Gastrocnemius medialis (tissue), 4 donors: ENCODE measurements at regions not wholly inside any gene's neighbourhood (a gene's known extent, or its start where the extent isn't known, plus 50 kb on each side); places are given as distances from the start of the nearest gene placed in this dataset.
"Not testable (repeated sequence)": the region's sequence is repeated elsewhere in the genome, so short reads cannot be mapped to it uniquely, and the experiment has no call there.

Source experiments
- ATAC-seq, 2 donors: fragments of 150-250 bp; one replicate each; pipeline ENCODE4 v1.9.1; 2016
- DNase-seq, 2 donors: peaks; one replicate each; pipeline ENCODE4 v3.0.0-alpha.2; 2019
- H3K27ac ChIP-seq, 4 donors: fragments of 200-600 bp; sonication (generic); 1 replicate in 1 of 4; 2 replicates in 3 of 4; pipeline ENCODE4 v1.5.1; 2016 to 2018; ENCODE audit warnings: mild to moderate bottlenecking in 2 of 4, moderate library complexity in 1 of 4
- H3K27me3 ChIP-seq, 3 donors: fragments of 200-600 bp; sonication (generic) in 2 of 3; 1 replicate in 1 of 3; 2 replicates in 2 of 3; pipeline versions ENCODE4 v1.5.1 to v1.6.0; 2016 to 2019; ENCODE audit warnings: mild to moderate bottlenecking in 1 of 3, moderate library complexity in 1 of 3
- H3K36me3 ChIP-seq, 2 donors: fragments of 200-600 bp; sonication (generic) in 1 of 2; one replicate each; pipeline ENCODE4 v1.5.1; 2017 to 2018
- H3K4me1 ChIP-seq, 2 donors: fragments of 200-600 bp; sonication (generic) in 1 of 2; one replicate each; pipeline ENCODE4 v1.5.1; 2016 to 2017; ENCODE audit warnings: mild to moderate bottlenecking in 2 of 2
- H3K4me3 ChIP-seq, 4 donors: fragments of 200-600 bp; sonication (generic) in 3 of 4; 1 replicate in 1 of 4; 2 replicates in 3 of 4; pipeline ENCODE4 v1.5.1; 2016 to 2019; ENCODE audit warnings: mild to moderate bottlenecking in 2 of 4
- H3K9me3 ChIP-seq, 3 donors: fragments of 200-600 bp; sonication (generic) in 2 of 3; 1 replicate in 1 of 3; 2 replicates in 2 of 3; pipeline ENCODE4 v1.5.1; 2016 to 2019
- CTCF ChIP-seq, 5 experiments: fragments of 450-650 bp in 3 of 5; fragments of 200-600 bp in 2 of 5; sonication (generic) in 2 of 5; IDR thresholded peaks in 4 of 5; conservative IDR thresholded peaks in 1 of 5; 1 replicate in 4 of 5; 2 replicates in 1 of 5; pipeline ENCODE4 v1.5.1; 2016 to 2019; ENCODE audit warnings: antibody characterized with exemption in 5 of 5, mild to moderate bottlenecking in 3 of 5, moderate library complexity in 3 of 5
- POLR2A ChIP-seq, 2 donors: fragments of 450-650 bp; IDR thresholded peaks; one replicate each; pipeline ENCODE4 v1.6.1; 2017; ENCODE audit warnings: antibody characterized with exemption in 2 of 2, mild to moderate bottlenecking in 2 of 2, moderate library complexity in 2 of 2
- in situ Hi-C, 4 donors: fragments of 200-750 bp; cut with MboI; loops; one replicate each; pipeline versions ENCODE4 v1.15.0 to v1.8.0; 2017; ENCODE audit warnings: low sequenced_read_pairs in 4 of 4
- intact Hi-C: fragments of 100-400 bp; cut with DNase I; formaldehyde crosslinking; loops from one replicate; pipeline ENCODE4 v1.15.1; 2023; ENCODE audit warnings: low total_unique reads

GRCh38 chr1:234911787-234912186 is 216.8 kb downstream of the TOMM20 start:
- ATAC-seq (no peak), DNase-seq (no peak)
- Histone ChIP-seq H3K36me3 (no peaks in the 10 kb centered on the region), H3K4me1 (peaks cover 36 to 43% of the 10 kb centered on the region in 2 donors), H3K4me3 (no peak overlapping the region), H3K9me3 (no peaks in the 10 kb centered on the region), H3K27ac (peak overlapping the region; percentile 53 to 94 (median 91)), H3K27me3 (no peaks in the 10 kb centered on the region)
- intact Hi-C loops: loop anchor here (5.0 to 10.0 kb wide), 2 partner anchors 86 to 163 kb away; no protein-coding TSS in a partner anchor
- in situ Hi-C loops: no loop called here
- TF ChIP-seq POLR2A (IDR thresholded peaks at IDR 0.05) (no peak), CTCF (IDR thresholded peaks at IDR 0.05 in 4 of 5, conservative IDR thresholded peaks at IDR 0.05 in 1 of 5) (no peak)

GRCh38 chr1:234911136-234911535 is 217.5 kb downstream of the TOMM20 start:
- Histone ChIP-seq H3K4me1 (peaks cover 30 to 37% of the 10 kb centered on the region in 2 donors), H3K27ac (peak overlapping the region in 2 of 4 donors; percentile 53 to 93)
- DNase-seq, H3K27me3 ChIP-seq, in situ Hi-C loops, H3K36me3 ChIP-seq, H3K9me3 ChIP-seq, ATAC-seq, H3K4me3 ChIP-seq: not testable (repeated sequence)
- intact Hi-C loops: loop anchor here (5.0 to 10.0 kb wide), 2 partner anchors 86 to 164 kb away; no protein-coding TSS in a partner anchor

- intact Hi-C loops: loop anchor here (5.0 to 10.0 kb wide), 2 partner anchors 87 to 165 kb away; no protein-coding TSS in a partner anchor
These were observed 218.8 kb downstream of the TOMM20 start for GRCh38 chr1:234909851-234910250.

GRCh38 chr1:234909307-234909810 is 219.3 kb downstream of the TOMM20 start:
- H3K36me3 ChIP-seq: no peaks in the 10 kb centered on the region
- TF ChIP-seq POLR2A (IDR thresholded peaks at IDR 0.05): no peak
- no peak for TF ChIP-seq CTCF (IDR thresholded peaks at IDR 0.05 in 4 of 5, conservative IDR thresholded peaks at IDR 0.05 in 1 of 5)
- DNase-seq: no peak
- H3K27me3 ChIP-seq: no peaks in the 10 kb centered on the region
- intact Hi-C loops: no loop called here
- H3K4me3 ChIP-seq: no peak overlapping the region
- H3K9me3 ChIP-seq: no peaks in the 10 kb centered on the region
- no peak for ATAC-seq
- peaks cover 16 to 24% of the 10 kb centered on the region in 2 donors for H3K4me1 ChIP-seq
- in situ Hi-C loops: no loop called here
- no peak overlapping the region for H3K27ac ChIP-seq

More at GRCh38 chr1:234909851-234910250, 218.8 kb downstream of the TOMM20 start:
- DNase-seq (no peak), ATAC-seq (no peak)
- no peaks in the 10 kb centered on the region for H3K27me3 ChIP-seq
- peaks cover 20 to 24% of the 10 kb centered on the region in 2 donors for H3K4me1 ChIP-seq
- TF ChIP-seq POLR2A (IDR thresholded peaks at IDR 0.05) (no peak), CTCF (IDR thresholded peaks at IDR 0.05 in 4 of 5, conservative IDR thresholded peaks at IDR 0.05 in 1 of 5) (no peak)
- no peaks in the 10 kb centered on the region for H3K36me3 ChIP-seq
- in situ Hi-C loops: no loop called here
- H3K9me3 ChIP-seq: no peaks in the 10 kb centered on the region
- no peak overlapping the region for H3K27ac ChIP-seq
- no peak overlapping the region for H3K4me3 ChIP-seq

GRCh38 chr1:234908571-234908970 is 220.1 kb downstream of the TOMM20 start:
- no peak overlapping the region for H3K4me3 ChIP-seq
- no peak for DNase-seq
- ATAC-seq: no peak
- H3K27ac ChIP-seq: peak overlapping the region in 1 of 4 donors; percentile 27
- H3K4me1 ChIP-seq: peaks cover 15 to 18% of the 10 kb centered on the region in 2 donors
- H3K9me3 ChIP-seq: no peaks in the 10 kb centered on the region
- in situ Hi-C loops (no loop called here), intact Hi-C loops (no loop called here)
- TF ChIP-seq POLR2A (IDR thresholded peaks at IDR 0.05) (no peak), CTCF (IDR thresholded peaks at IDR 0.05 in 4 of 5, conservative IDR thresholded peaks at IDR 0.05 in 1 of 5) (no peak)
- no peaks in the 10 kb centered on the region for H3K36me3 ChIP-seq
- H3K27me3 ChIP-seq: no peaks in the 10 kb centered on the region
